HepG2 (cell line): ENCODE measurements at regions not wholly inside any gene's neighbourhood (a gene's known extent, or its start where the extent isn't known, plus 50 kb on each side); places are given as distances from the start of the nearest gene placed in this dataset.

Source experiments
- CBX5 ChIP-seq: sonication (generic); formaldehyde crosslinking; IDR thresholded peaks from 2 replicates; pipeline ENCODE4 v1.4.0; 2020; ENCODE audit warnings: missing genetic modification reagents, borderline replicate concordance
- CEBPG ChIP-seq: IDR thresholded peaks from 2 replicates; pipeline ENCODE4 v1.6.1; 2016
- DNMT3B ChIP-seq: conservative IDR thresholded peaks from 2 replicates; pipeline ENCODE4 v1.6.1; 2016; ENCODE audit warnings: missing biosample characterization, control low read depth
- E2F1 ChIP-seq: sonication (generic); formaldehyde crosslinking; IDR thresholded peaks from 2 replicates; pipeline ENCODE4 v1.5.0; 2020; ENCODE audit warnings: missing genetic modification reagents
- ESRRA ChIP-seq: sonication (generic); formaldehyde crosslinking; IDR thresholded peaks from 2 replicates; pipeline ENCODE4 v1.5.1; 2020; ENCODE audit warnings: mild to moderate bottlenecking, low read depth, missing genetic modification reagents
- FIP1L1 ChIP-seq: fragments of 200-400 bp; formaldehyde crosslinking; IDR thresholded peaks from 2 replicates; pipeline ENCODE4 v1.6.1; 2018; ENCODE audit warnings: low read depth, mild to moderate bottlenecking, low read length, moderate library complexity, borderline replicate concordance; ENCODE audit not compliant: insufficient read depth
- JUND ChIP-seq: sonication (generic); formaldehyde crosslinking; IDR thresholded peaks from 2 replicates; pipeline ENCODE4 v1.8.0; 2022; ENCODE audit warnings: mild to moderate bottlenecking, missing genetic modification reagents
- KAT7 ChIP-seq: IDR thresholded peaks from 2 replicates; pipeline ENCODE4 v1.6.1; 2018; ENCODE audit warnings: borderline replicate concordance, missing compliant biosample characterization
- MBD4 ChIP-seq: IDR thresholded peaks from 2 replicates; pipeline ENCODE4 v1.6.1; 2012; ENCODE audit warnings: low read length, inconsistent platforms, borderline replicate concordance
- MXI1 ChIP-seq: IDR thresholded peaks from 3 replicates; pipeline ENCODE4 v1.6.1; 2012; ENCODE audit warnings: low read depth, low read length, inconsistent platforms, borderline replicate concordance
- ONECUT2 ChIP-seq: sonication (generic); formaldehyde crosslinking; IDR thresholded peaks from 2 replicates; pipeline ENCODE4 v1.4.0; 2020; ENCODE audit warnings: missing genetic modification reagents
- RARA ChIP-seq: IDR thresholded peaks from 2 replicates; pipeline ENCODE4 v1.6.1; 2016; ENCODE audit warnings: missing genetic modification reagents, missing compliant biosample characterization
- SMAD1 ChIP-seq: sonication (generic); formaldehyde crosslinking; IDR thresholded peaks from 2 replicates; pipeline ENCODE4 v1.4.0; 2020; ENCODE audit warnings: missing genetic modification reagents, low read depth, mild to moderate bottlenecking, borderline replicate concordance
- TEF ChIP-seq: sonication (generic); formaldehyde crosslinking; IDR thresholded peaks from 2 replicates; pipeline ENCODE4 v1.5.0; 2020; ENCODE audit warnings: missing genetic modification reagents
- ZBTB25 ChIP-seq: IDR thresholded peaks from 2 replicates; pipeline ENCODE4 v1.6.1; 2018; ENCODE audit warnings: missing genetic modification reagents
- ZFP36L1 ChIP-seq: sonication (generic); formaldehyde crosslinking; IDR thresholded peaks from 2 replicates; pipeline ENCODE4 v1.8.0; 2022; ENCODE audit warnings: mild to moderate bottlenecking, missing genetic modification reagents, moderate library complexity
- ZNF124 ChIP-seq: sonication (generic); formaldehyde crosslinking; IDR thresholded peaks from 2 replicates; pipeline ENCODE4 v1.4.0; 2020; ENCODE audit warnings: missing genetic modification reagents
- ZNF276 ChIP-seq: sonication (generic); formaldehyde crosslinking; IDR thresholded peaks from 2 replicates; pipeline ENCODE4 v1.4.0; 2020; ENCODE audit warnings: mild to moderate bottlenecking, low read depth, missing genetic modification reagents
- ZNF343 ChIP-seq: sonication (generic); formaldehyde crosslinking; IDR thresholded peaks from 2 replicates; pipeline ENCODE4 v1.4.0; 2020; ENCODE audit warnings: mild to moderate bottlenecking, missing genetic modification reagents
- ZNF367 ChIP-seq: sonication (generic); formaldehyde crosslinking; IDR thresholded peaks from 2 replicates; pipeline ENCODE4 v1.4.0; 2020; ENCODE audit warnings: missing genetic modification reagents, borderline replicate concordance
- ZNF564 ChIP-seq: sonication (generic); formaldehyde crosslinking; IDR thresholded peaks from 2 replicates; pipeline ENCODE4 v1.8.1; 2023; ENCODE audit warnings: mild to moderate bottlenecking, missing genetic modification reagents
- ZNF605 ChIP-seq: sonication (generic); formaldehyde crosslinking; IDR thresholded peaks from 2 replicates; pipeline ENCODE4 v1.8.0; 2022; ENCODE audit warnings: mild to moderate bottlenecking, missing genetic modification reagents
- ZNF660 ChIP-seq: sonication (generic); formaldehyde crosslinking; IDR thresholded peaks from 2 replicates; pipeline ENCODE4 v1.5.1; 2020; ENCODE audit warnings: mild to moderate bottlenecking, low read depth, missing genetic modification reagents, borderline replicate concordance
- ZNF703 ChIP-seq: sonication (generic); formaldehyde crosslinking; IDR thresholded peaks from 2 replicates; pipeline ENCODE4 v1.5.1; 2020; ENCODE audit warnings: missing genetic modification reagents, mild to moderate bottlenecking, moderate library complexity, borderline replicate concordance
- ZNF878 ChIP-seq: sonication (generic); formaldehyde crosslinking; IDR thresholded peaks from 2 replicates; pipeline ENCODE4 v1.8.1; 2023; ENCODE audit warnings: mild to moderate bottlenecking, missing genetic modification reagents, moderate library complexity
- ZSCAN29 ChIP-seq: sonication (generic); formaldehyde crosslinking; conservative IDR thresholded peaks from 2 replicates; pipeline ENCODE4 v1.4.0; 2020; ENCODE audit warnings: mild to moderate bottlenecking, missing genetic modification reagents

- peak; percentile 16; the same call in 1 of the 2 replicates for TF ChIP-seq RARA (CRISPR knock-in tag)
- TF ChIP-seq ZFP36L1 (CRISPR knock-in tag): 0 out of 2 replicates have a peak, but pooled peaks have one; percentile 57
- TF ChIP-seq ZNF343 (CRISPR knock-in tag): peak; percentile 59; the same call in 1 of the 2 replicates
- TF ChIP-seq CBX5 (CRISPR knock-in tag): peak; percentile 79; the same call in 1 of the 2 replicates
- TF ChIP-seq JUND (CRISPR knock-in tag): no peak
- TF ChIP-seq ESRRA (CRISPR knock-in tag): no peak
- TF ChIP-seq ZNF605 (CRISPR knock-in tag): peak; percentile 81
- no peak for TF ChIP-seq ZSCAN29 (CRISPR knock-in tag)
- no peak; the same call in 1 of the 2 replicates for TF ChIP-seq DNMT3B (CRISPR knock-in tag)
- no peak for TF ChIP-seq CEBPG (CRISPR knock-in tag)
- no peak for TF ChIP-seq SMAD1 (CRISPR knock-in tag)
- TF ChIP-seq ZNF660 (CRISPR knock-in tag): no peak
- TF ChIP-seq MBD4: no peak
- TF ChIP-seq E2F1 (CRISPR knock-in tag): peak; percentile 87
- TF ChIP-seq ZNF703 (CRISPR knock-in tag): no peak
- TF ChIP-seq ZNF878 (CRISPR knock-in tag): peak; percentile 75; the same call in 1 of the 2 replicates
- TF ChIP-seq MXI1: peak; percentile 41; the same call in 1 of the 3 replicates
- TF ChIP-seq ONECUT2 (CRISPR knock-in tag): no peak
- no peak for TF ChIP-seq ZNF564 (CRISPR knock-in tag)
- TF ChIP-seq FIP1L1: no peak
- 0 out of 2 replicates have a peak, but pooled peaks have one; percentile 35 for TF ChIP-seq ZNF367 (CRISPR knock-in tag)
- TF ChIP-seq ZNF276: no peak
- no peak for TF ChIP-seq KAT7
- TF ChIP-seq ZBTB25 (CRISPR knock-in tag): peak; percentile 22; the same call in 1 of the 2 replicates
- TF ChIP-seq ZNF124: no peak
- no peak for TF ChIP-seq TEF (CRISPR knock-in tag)
Observed at GRCh38 chr15:26082221-26083109, 219.3 kb upstream of the ATP10A start (continued).
